Kidney (tissue), 13 donors: ENCODE measurements at regions not wholly inside any gene's neighbourhood (a gene's known extent, or its start where the extent isn't known, plus 50 kb on each side); places are given as distances from the start of the nearest gene placed in this dataset.
"Not testable (repeated sequence)": the region's sequence is repeated elsewhere in the genome, so short reads cannot be mapped to it uniquely, and the experiment has no call there.

Source experiments
- DNase-seq, 5 donors: peaks; one replicate each; pipeline ENCODE4 v3.0.0-alpha.2; 2013 to 2020
- FAIRE-seq: peaks from 2 replicates; lab custom pipeline; 2012; peaks lifted over from hg19 to GRCh38; lab: Jason Lieb, UNC
- H3K27ac ChIP-seq, 2 donors: one replicate each; pipeline ENCODE4 v1.7.0; 2013; ENCODE audit warnings: low read depth in 2 of 2, low read length in 2 of 2, inconsistent platforms in 1 of 2
- H3K27me3 ChIP-seq: one replicate; pipeline ENCODE4 v1.7.1; 2013; ENCODE audit warnings: low read length, inconsistent platforms; ENCODE audit not compliant: control insufficient read depth, insufficient read depth
- H3K36me3 ChIP-seq, 3 donors: one replicate each; pipeline versions ENCODE4 v1.7.0 to v1.7.1; 2013; ENCODE audit warnings: low read length in 3 of 3, control low read depth in 1 of 3, inconsistent platforms in 1 of 3; ENCODE audit not compliant: insufficient read depth in 3 of 3, control insufficient read depth in 2 of 3
- H3K4me1 ChIP-seq, 3 donors: one replicate each; pipeline versions ENCODE4 v1.7.0 to v1.7.1; 2013; ENCODE audit warnings: low read length in 3 of 3, inconsistent platforms in 1 of 3, low read depth in 1 of 3; ENCODE audit not compliant: control insufficient read depth in 2 of 3, insufficient read depth in 2 of 3
- H3K4me3 ChIP-seq, 3 donors: one replicate each; pipeline versions ENCODE4 v1.7.0 to v1.8.1; 2013; ENCODE audit warnings: low read length in 3 of 3, control low read depth in 1 of 3, inconsistent platforms in 1 of 3
- H3K9ac ChIP-seq, 3 donors: one replicate each; pipeline versions ENCODE4 v1.7.0 to v1.7.1; 2013; ENCODE audit warnings: low read length in 3 of 3, control low read depth in 1 of 3, inconsistent platforms in 1 of 3
- H3K9me3 ChIP-seq, 3 donors: one replicate each; pipeline versions ENCODE4 v1.7.0 to v1.7.1; 2013; ENCODE audit warnings: low read length in 3 of 3, control low read depth in 1 of 3, inconsistent platforms in 1 of 3; ENCODE audit not compliant: control insufficient read depth in 2 of 3, insufficient read depth in 1 of 3
- intact Hi-C: fragments of 100-400 bp; cut with DNase I; formaldehyde crosslinking; loops from one replicate; pipeline ENCODE4 v1.11.1; 2022
- TF ChIP-seq, protein P1 (sequence below): IDR thresholded peaks from 3 replicates; pipeline ENCODE4 v1.5.1; 2012; ENCODE audit warnings: mild to moderate bottlenecking, moderate library complexity, borderline replicate concordance; ENCODE audit not compliant: insufficient read depth; ENCODE audit errors: extremely low read depth
- donor health status: control.
- donor health status: control.
- donor health status: control.
- donor health status: control.
- donor health status: control.
- donor health status: DM: yes; HTN: yes; CAD: no.
- donor health status: Normal renal cell carcinoma (clear cell type).

GRCh38 chr12:131311764-131312163 is 358.1 kb downstream of the ADGRD1 start:
- intact Hi-C loops: no loop called here
- Histone ChIP-seq H3K9ac (no peak overlapping the region), H3K4me3 (no peak overlapping the region), H3K36me3 (no peaks in the 10 kb centered on the region), H3K27ac (no peak overlapping the region), H3K27me3 (no peaks in the 10 kb centered on the region), H3K9me3 (no peaks in the 10 kb centered on the region), H3K4me1 (no peaks in the 10 kb centered on the region)
- FAIRE-seq (no peak), DNase-seq (peak in 1 of 5 donors; percentile 7)
- TF ChIP-seq, protein P1, sequence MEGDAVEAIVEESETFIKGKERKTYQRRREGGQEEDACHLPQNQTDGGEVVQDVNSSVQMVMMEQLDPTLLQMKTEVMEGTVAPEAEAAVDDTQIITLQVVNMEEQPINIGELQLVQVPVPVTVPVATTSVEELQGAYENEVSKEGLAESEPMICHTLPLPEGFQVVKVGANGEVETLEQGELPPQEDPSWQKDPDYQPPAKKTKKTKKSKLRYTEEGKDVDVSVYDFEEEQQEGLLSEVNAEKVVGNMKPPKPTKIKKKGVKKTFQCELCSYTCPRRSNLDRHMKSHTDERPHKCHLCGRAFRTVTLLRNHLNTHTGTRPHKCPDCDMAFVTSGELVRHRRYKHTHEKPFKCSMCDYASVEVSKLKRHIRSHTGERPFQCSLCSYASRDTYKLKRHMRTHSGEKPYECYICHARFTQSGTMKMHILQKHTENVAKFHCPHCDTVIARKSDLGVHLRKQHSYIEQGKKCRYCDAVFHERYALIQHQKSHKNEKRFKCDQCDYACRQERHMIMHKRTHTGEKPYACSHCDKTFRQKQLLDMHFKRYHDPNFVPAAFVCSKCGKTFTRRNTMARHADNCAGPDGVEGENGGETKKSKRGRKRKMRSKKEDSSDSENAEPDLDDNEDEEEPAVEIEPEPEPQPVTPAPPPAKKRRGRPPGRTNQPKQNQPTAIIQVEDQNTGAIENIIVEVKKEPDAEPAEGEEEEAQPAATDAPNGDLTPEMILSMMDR: no peak

GRCh38 chr12:131312382-131312781 is 358.7 kb downstream of the ADGRD1 start:
- not testable (repeated sequence) for H3K4me3 ChIP-seq

DNA sequence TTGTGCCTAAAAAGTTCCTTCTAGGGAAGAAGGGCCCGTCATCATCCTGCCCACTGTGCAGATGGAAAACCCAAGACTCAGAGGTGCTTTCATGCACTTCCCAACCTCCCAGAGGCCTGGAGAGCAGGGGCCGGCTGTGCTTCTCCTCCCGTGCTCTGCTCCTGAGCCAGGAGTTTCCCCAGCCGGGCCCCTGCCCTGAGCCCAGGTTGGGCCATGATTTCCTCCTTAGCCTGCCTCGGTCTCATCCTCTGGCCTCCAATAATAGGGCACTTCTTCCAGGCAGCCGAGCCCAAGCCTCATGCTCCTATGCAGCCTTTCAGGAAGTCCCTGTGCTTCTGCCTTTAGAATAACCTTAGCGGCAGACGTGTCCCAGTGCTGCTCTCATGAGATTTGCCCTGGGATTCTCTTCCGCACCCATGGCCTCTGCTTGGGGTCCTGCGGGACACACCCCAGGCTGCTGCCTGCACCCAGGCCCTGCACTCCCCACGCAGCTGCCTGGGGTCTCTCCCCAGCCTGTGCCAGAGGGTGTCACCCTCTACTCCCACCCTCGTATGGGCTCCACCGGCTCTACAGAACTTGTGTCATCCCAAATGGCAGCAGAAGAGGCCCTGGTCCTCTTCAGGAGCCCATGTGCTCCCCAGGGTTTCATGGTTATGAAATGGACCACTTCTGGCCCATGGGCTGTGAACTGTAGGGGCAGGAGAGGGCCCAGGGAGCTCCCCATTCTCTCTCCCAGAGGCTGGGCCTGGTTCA is 359.3 kb downstream of the ADGRD1 start:
- intact Hi-C loops: no loop called here
- Histone ChIP-seq H3K9ac (no peak overlapping the region), H3K27ac (no peak overlapping the region), H3K4me3 (no peak overlapping the region), H3K9me3 (no peaks in the 10 kb centered on the region), H3K36me3 (no peaks in the 10 kb centered on the region), H3K27me3 (no peaks in the 10 kb centered on the region), H3K4me1 (no peaks in the 10 kb centered on the region)
- TF ChIP-seq, protein P1: no peak
- DNase-seq: no peak
- FAIRE-seq: no peak

More at GRCh38 chr12:131312382-131312781, 358.7 kb downstream of the ADGRD1 start:
- H3K27me3 ChIP-seq, intact Hi-C loops, DNase-seq, H3K9me3 ChIP-seq, H3K4me1 ChIP-seq, FAIRE-seq, H3K36me3 ChIP-seq, H3K9ac ChIP-seq, H3K27ac ChIP-seq: not testable (repeated sequence)

- Histone ChIP-seq H3K27ac (no peak overlapping the region), H3K9ac (no peak overlapping the region), H3K27me3 (no peaks in the 10 kb centered on the region), H3K9me3 (no peaks in the 10 kb centered on the region), H3K36me3 (no peaks in the 10 kb centered on the region), H3K4me3 (no peak overlapping the region), H3K4me1 (no peaks in the 10 kb centered on the region)
- no peak for DNase-seq
- TF ChIP-seq, protein P1: no peak
- intact Hi-C loops: no loop called here
- no peak for FAIRE-seq
Measured at GRCh38 chr12:131313635-131314034, 359.9 kb downstream of the ADGRD1 start.
